ENCODE measurements at regions not wholly inside any gene's neighbourhood (a gene's known extent, or its start where the extent isn't known, plus 50 kb on each side); places are given as distances from the start of the nearest gene placed in this dataset.

GRCh38 chr5:168057905-168058304 lies 233.5 kb upstream of the WWC1 start:
- Histone ChIP-seq H3K27ac (ENCODE audit: low read depth, low read length) (no peak overlapping the region), H3K36me3 (ENCODE audit: control insufficient read depth, insufficient read depth, low read length) (no peaks in the 10 kb centered on the region), H3K9ac (ENCODE audit: extremely low read depth, low read length, poor library complexity, severe bottlenecking) (no peak overlapping the region), H3K4me3 (ENCODE audit: low read length) (no peak overlapping the region), H3K27me3 (ENCODE audit: control insufficient read depth, insufficient read depth, low read length, poor library complexity, severe bottlenecking) (no peaks in the 10 kb centered on the region), H3K4me1 (ENCODE audit: control insufficient read depth, insufficient read depth, low read length) (no peaks in the 10 kb centered on the region), H3K9me3 (ENCODE audit: control insufficient read depth, low read length) (peaks cover 13% of the 10 kb centered on the region)
- 66 to 68% methylated on average over 6 to 7 of the region's 7 CpGs for WGBS, 2 experiments (ENCODE audit: insufficient coverage in 1 of 2, insufficient read length in 1 of 2)
- Mint-ChIP-seq H3K36me3 (ENCODE audit: low read depth) (peaks cover 5% of the 10 kb centered on the region), H3K27ac (no peak overlapping the region), H3K27me3 (ENCODE audit: insufficient read depth) (peaks cover 8% of the 10 kb centered on the region), H3K4me3 (no peak overlapping the region), H3K9me3 (peaks cover 14% of the 10 kb centered on the region), H3K4me1 (no peaks in the 10 kb centered on the region)
- no peak for DNase-seq
- no peak for TF ChIP-seq CTCF (conservative IDR thresholded peaks at IDR 0.05)

- Mint-ChIP-seq H3K9me3 (peaks cover 14% of the 10 kb centered on the region), H3K4me1 (no peaks in the 10 kb centered on the region), H3K4me3 (no peak overlapping the region), H3K27ac (no peak overlapping the region), H3K27me3 (ENCODE audit: insufficient read depth) (peaks cover 11% of the 10 kb centered on the region), H3K36me3 (ENCODE audit: low read depth) (peaks cover 5% of the 10 kb centered on the region)
- Histone ChIP-seq H3K36me3 (ENCODE audit: control insufficient read depth, insufficient read depth, low read length) (no peaks in the 10 kb centered on the region), H3K27ac (ENCODE audit: low read depth, low read length) (no peak overlapping the region), H3K9ac (ENCODE audit: extremely low read depth, low read length, poor library complexity, severe bottlenecking) (no peak overlapping the region), H3K4me3 (ENCODE audit: low read length) (no peak overlapping the region), H3K27me3 (ENCODE audit: control insufficient read depth, insufficient read depth, low read length, poor library complexity, severe bottlenecking) (no peaks in the 10 kb centered on the region), H3K9me3 (ENCODE audit: control insufficient read depth, low read length) (peaks cover 13% of the 10 kb centered on the region), H3K4me1 (ENCODE audit: control insufficient read depth, insufficient read depth, low read length) (no peaks in the 10 kb centered on the region)
- no peak for DNase-seq
- WGBS, 2 experiments (ENCODE audit: insufficient coverage in 1 of 2, insufficient read length in 1 of 2): 94 to 100% methylated on average over 1 to 2 of the region's 2 CpGs
- TF ChIP-seq CTCF (conservative IDR thresholded peaks at IDR 0.05): no peak
These were observed 232.3 kb upstream of the WWC1 start for GRCh38 chr5:168059131-168059530.

GRCh38 chr5:168062239-168062638 lies 229.2 kb upstream of the WWC1 start:
- DNase-seq: no peak
- 97 to 100% methylated on average over 1 to 2 of the region's 3 CpGs for WGBS, 2 experiments (ENCODE audit: insufficient coverage in 1 of 2, insufficient read length in 1 of 2)

More at GRCh38 chr5:168062239-168062638, 229.2 kb upstream of the WWC1 start:
- H3K4me1 ChIP-seq (ENCODE audit: control insufficient read depth, insufficient read depth, low read length): no peaks in the 10 kb centered on the region
- no peak overlapping the region for H3K27ac ChIP-seq (ENCODE audit: low read depth, low read length)
- no peak overlapping the region for H3K4me3 ChIP-seq (ENCODE audit: low read length)
- TF ChIP-seq CTCF (conservative IDR thresholded peaks at IDR 0.05): no peak
- H3K9ac ChIP-seq (ENCODE audit: extremely low read depth, low read length, poor library complexity, severe bottlenecking): no peak overlapping the region
- Mint-ChIP-seq H3K27me3 (ENCODE audit: insufficient read depth) (peaks cover 4% of the 10 kb centered on the region), H3K4me3 (no peak overlapping the region), H3K4me1 (peaks cover 4% of the 10 kb centered on the region), H3K9me3 (peaks cover 12% of the 10 kb centered on the region), H3K36me3 (ENCODE audit: low read depth) (peaks cover 4% of the 10 kb centered on the region), H3K27ac (no peak overlapping the region)
- no peaks in the 10 kb centered on the region for H3K27me3 ChIP-seq (ENCODE audit: control insufficient read depth, insufficient read depth, low read length, poor library complexity, severe bottlenecking)
- H3K9me3 ChIP-seq (ENCODE audit: control insufficient read depth, low read length): peaks cover 13% of the 10 kb centered on the region
- H3K36me3 ChIP-seq (ENCODE audit: control insufficient read depth, insufficient read depth, low read length): no peaks in the 10 kb centered on the region

All from endodermal cell (in vitro differentiated cells).